ENCODE measurements at regions not wholly inside any gene's neighbourhood (a gene's known extent, or its start where the extent isn't known, plus 50 kb on each side); places are given as distances from the start of the nearest gene placed in this dataset.

GRCh38 chr20:21564127-21564773 is 50.4 kb upstream of the NKX2-2 start:
- H3K4me1 ChIP-seq (ENCODE audit: insufficient read depth), result no peaks in the 10 kb centered on the region
- no peak for DNase-seq
- TF ChIP-seq EP300 (IDR thresholded peaks at IDR 0.05), result no peak
- TF ChIP-seq POLR2A (IDR thresholded peaks at IDR 0.05), result no peak
- no peak for TF ChIP-seq CTCF (IDR thresholded peaks at IDR 0.05)
- no peaks in the 10 kb centered on the region for H3K27me3 ChIP-seq
- no peak overlapping the region for H3K27ac ChIP-seq
- H3K9me3 ChIP-seq, result no peaks in the 10 kb centered on the region
- H3K4me3 ChIP-seq, result no peak overlapping the region
- 72 to 81% (median 77%) methylated on average over 15 of the region's 15 CpGs for WGBS, 3 donors
- H3K36me3 ChIP-seq, result no peaks in the 10 kb centered on the region
- intact Hi-C loops (cut with DNase I), result no loop called here
